ENCODE measurements at regions not wholly inside any gene's neighbourhood (a gene's known extent, or its start where the extent isn't known, plus 50 kb on each side); places are given as distances from the start of the nearest gene placed in this dataset.

DNA sequence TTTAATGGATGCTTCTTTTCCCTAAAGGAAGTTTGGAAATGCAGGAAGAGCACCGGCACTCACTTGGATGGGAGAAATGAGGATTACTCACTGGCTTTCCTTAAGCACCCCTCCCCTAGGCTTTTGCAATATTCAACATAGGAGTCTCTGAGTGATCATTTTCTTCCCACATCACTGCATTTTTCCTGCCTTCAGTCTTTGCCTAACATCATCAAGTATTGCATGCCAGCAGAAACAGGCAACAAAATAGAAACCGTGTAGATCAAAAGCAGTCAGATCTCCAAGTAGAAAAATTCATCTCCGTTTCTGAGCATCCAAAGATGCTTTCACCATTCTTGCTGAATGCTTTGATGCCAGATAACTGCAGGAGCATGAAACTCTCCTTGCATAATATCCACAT, 119.9 kb downstream of the ADCYAP1R1 start:
- TF ChIP-seq, protein P1, sequence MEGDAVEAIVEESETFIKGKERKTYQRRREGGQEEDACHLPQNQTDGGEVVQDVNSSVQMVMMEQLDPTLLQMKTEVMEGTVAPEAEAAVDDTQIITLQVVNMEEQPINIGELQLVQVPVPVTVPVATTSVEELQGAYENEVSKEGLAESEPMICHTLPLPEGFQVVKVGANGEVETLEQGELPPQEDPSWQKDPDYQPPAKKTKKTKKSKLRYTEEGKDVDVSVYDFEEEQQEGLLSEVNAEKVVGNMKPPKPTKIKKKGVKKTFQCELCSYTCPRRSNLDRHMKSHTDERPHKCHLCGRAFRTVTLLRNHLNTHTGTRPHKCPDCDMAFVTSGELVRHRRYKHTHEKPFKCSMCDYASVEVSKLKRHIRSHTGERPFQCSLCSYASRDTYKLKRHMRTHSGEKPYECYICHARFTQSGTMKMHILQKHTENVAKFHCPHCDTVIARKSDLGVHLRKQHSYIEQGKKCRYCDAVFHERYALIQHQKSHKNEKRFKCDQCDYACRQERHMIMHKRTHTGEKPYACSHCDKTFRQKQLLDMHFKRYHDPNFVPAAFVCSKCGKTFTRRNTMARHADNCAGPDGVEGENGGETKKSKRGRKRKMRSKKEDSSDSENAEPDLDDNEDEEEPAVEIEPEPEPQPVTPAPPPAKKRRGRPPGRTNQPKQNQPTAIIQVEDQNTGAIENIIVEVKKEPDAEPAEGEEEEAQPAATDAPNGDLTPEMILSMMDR (IDR thresholded peaks at IDR 0.05; ENCODE audit: low read length) = no peak
- TF ChIP-seq EZH2 (IDR thresholded peaks at IDR 0.05; ENCODE audit: borderline replicate concordance, low read length) = no peak
